Mucosa of descending colon (tissue), 3 donors: ENCODE measurements at regions not wholly inside any gene's neighbourhood (a gene's known extent, or its start where the extent isn't known, plus 50 kb on each side); places are given as distances from the start of the nearest gene placed in this dataset.

Source experiments
- ATAC-seq: fragments of 200-7000 bp; cut with Tn5 transposase; one replicate; pipeline ENCODE4 v1.9.1; 2020; ENCODE audit warnings: mild to moderate bottlenecking, moderate library complexity
- DNase-seq, 3 donors: peaks; one replicate each; pipeline ENCODE4 v3.0.0-alpha.2; 2020
- H3K36me3 ChIP-seq: fragments of 200-600 bp; one replicate; pipeline ENCODE4 v1.8.0; 2021; ENCODE audit warnings: low read depth, mild to moderate bottlenecking
- H3K4me1 ChIP-seq: fragments of 200-600 bp; one replicate; pipeline ENCODE4 v1.8.0; 2021; ENCODE audit warnings: low read depth, mild to moderate bottlenecking
- H3K4me3 ChIP-seq: fragments of 200-600 bp; one replicate; pipeline ENCODE4 v1.8.0; 2021; ENCODE audit warnings: mild to moderate bottlenecking
- H3K9me3 ChIP-seq: fragments of 200-600 bp; one replicate; pipeline ENCODE4 v1.8.0; 2021; ENCODE audit warnings: mild to moderate bottlenecking
- CTCF ChIP-seq: fragments of 200-600 bp; IDR thresholded peaks from one replicate; pipeline ENCODE4 v1.8.0; 2022; ENCODE audit warnings: antibody characterized with exemption, mild to moderate bottlenecking
- intact Hi-C, 2 donors: fragments of 100-400 bp; cut with DNase I in 1 of 2; cut with micrococcal nuclease in 1 of 2; formaldehyde crosslinking; loops; one replicate each; pipeline versions ENCODE4 v1.11.0 to v1.11.1; 2022; cut with DNase I, micrococcal nuclease
- donor health status: DM: no; HTN: no; CAD: no; lungs with moderate emphysema.
- donor health status: DM: no; HTN: no; CAD: no.
- donor health status: DM: no; HTN: yes; CAD: no.

GRCh38 chr11:122398851-122399250, 256.7 kb upstream of the UBASH3B start:
- intact Hi-C loops: no loop called here
- Histone ChIP-seq H3K36me3 (no peaks in the 10 kb centered on the region), H3K4me1 (no peaks in the 10 kb centered on the region), H3K9me3 (peaks cover 3% of the 10 kb centered on the region), H3K4me3 (no peak overlapping the region)
- ATAC-seq (no peak), DNase-seq (no peak)
- TF ChIP-seq CTCF: no peak

- Histone ChIP-seq H3K4me1 (no peaks in the 10 kb centered on the region), H3K9me3 (peaks cover 3% of the 10 kb centered on the region), H3K4me3 (no peak overlapping the region), H3K36me3 (no peaks in the 10 kb centered on the region)
- no peak for TF ChIP-seq CTCF
- DNase-seq (no peak), ATAC-seq (no peak)
- intact Hi-C loops: no loop called here
Measured at GRCh38 chr11:122398167-122398566, 257.4 kb upstream of the UBASH3B start.

- intact Hi-C loops: no loop called here
- no peak for ATAC-seq
- Histone ChIP-seq H3K36me3 (no peaks in the 10 kb centered on the region), H3K4me3 (no peak overlapping the region), H3K4me1 (no peaks in the 10 kb centered on the region), H3K9me3 (peaks cover 6% of the 10 kb centered on the region)
- TF ChIP-seq CTCF: no peak
- DNase-seq: no peak
Measured at GRCh38 chr11:122395282-122395681, 260.2 kb upstream of the UBASH3B start.

GRCh38 chr11:122394313-122394712, 261.2 kb upstream of the UBASH3B start:
- Histone ChIP-seq H3K4me3 (no peak overlapping the region), H3K9me3 (peaks cover 8% of the 10 kb centered on the region), H3K36me3 (no peaks in the 10 kb centered on the region), H3K4me1 (no peaks in the 10 kb centered on the region)
- DNase-seq (no peak), ATAC-seq (no peak)
- intact Hi-C loops: no loop called here
- TF ChIP-seq CTCF: no peak

GRCh38 chr11:122393209-122393860, 262.2 kb upstream of the UBASH3B start:
- ATAC-seq: no peak

More at GRCh38 chr11:122393209-122393860, 262.2 kb upstream of the UBASH3B start:
- Histone ChIP-seq H3K4me3 (no peak overlapping the region), H3K4me1 (no peaks in the 10 kb centered on the region), H3K36me3 (no peaks in the 10 kb centered on the region), H3K9me3 (peaks cover 8% of the 10 kb centered on the region)
- no peak for TF ChIP-seq CTCF
- no peak for DNase-seq
- intact Hi-C loops: no loop called here
